Progenitor cell of endocrine pancreas (in vitro differentiated cells): ENCODE measurements at regions not wholly inside any gene's neighbourhood (a gene's known extent, or its start where the extent isn't known, plus 50 kb on each side); places are given as distances from the start of the nearest gene placed in this dataset.

Experiments
- DNase-seq: peaks from one replicate; pipeline ENCODE4 v3.0.0; 2021; ENCODE audit warnings: low spot score; ENCODE audit not compliant: unreplicated experiment
- H3K27ac Mint-ChIP-seq: 2 replicates; pipeline ENCODE4 v1.8.0; 2021; ENCODE audit warnings: mild to moderate bottlenecking, moderate library complexity, mixed read lengths
- H3K27me3 Mint-ChIP-seq: 2 replicates; pipeline ENCODE4 v1.8.0; 2021; ENCODE audit warnings: mixed read lengths
- H3K36me3 Mint-ChIP-seq: 2 replicates; pipeline ENCODE4 v1.8.0; 2022; ENCODE audit warnings: mixed read lengths; ENCODE audit not compliant: insufficient read depth
- H3K4me1 Mint-ChIP-seq: 2 replicates; pipeline ENCODE4 v1.8.0; 2021; ENCODE audit warnings: low read depth, mixed read lengths
- H3K4me3 Mint-ChIP-seq: 2 replicates; pipeline ENCODE4 v1.8.0; 2021; ENCODE audit warnings: low read depth, mild to moderate bottlenecking, moderate library complexity, mixed read lengths
- H3K9me3 Mint-ChIP-seq: 2 replicates; pipeline ENCODE4 v1.8.0; 2021; ENCODE audit warnings: low read depth, mixed read lengths
- CTCF ChIP-seq: fragments of 200-600 bp; sonication (generic); IDR thresholded peaks from one replicate; pipeline ENCODE4 v1.5.0; 2021; ENCODE audit warnings: antibody characterized with exemption, mild to moderate bottlenecking; ENCODE audit not compliant: unreplicated experiment

DNA sequence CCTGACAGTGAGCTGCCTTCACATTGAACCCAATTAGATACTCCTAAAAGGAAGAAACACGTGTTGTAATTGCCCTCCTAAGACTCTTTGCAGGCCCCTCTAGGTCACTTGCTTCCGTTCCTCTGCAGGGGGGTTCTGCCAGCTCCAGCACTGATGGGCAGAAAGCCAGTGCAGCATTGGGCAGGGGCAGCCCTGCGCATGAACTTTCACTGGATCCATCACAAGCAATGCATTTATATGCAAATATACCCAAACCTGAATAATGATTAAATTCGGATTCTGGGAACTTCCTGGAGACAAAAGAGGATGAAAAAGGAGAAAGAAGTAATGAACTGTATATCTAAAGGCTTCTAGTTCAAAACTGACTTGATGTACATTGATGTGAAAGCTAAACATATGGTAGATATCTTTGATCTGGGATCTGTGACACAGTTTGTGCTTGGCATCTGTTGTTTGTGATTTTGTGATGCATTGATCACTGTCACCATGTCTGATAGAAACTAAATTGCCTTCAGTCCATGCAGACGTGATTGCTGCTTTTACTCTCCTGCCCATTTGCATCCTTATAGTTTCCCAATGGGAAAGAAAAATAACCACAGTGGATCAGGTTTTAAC, 313.4 kb downstream of the DEPDC1B start:
- no peak overlapping the region for H3K4me3 Mint-ChIP-seq
- TF ChIP-seq CTCF = no peak
- no peak overlapping the region for H3K27ac Mint-ChIP-seq
- H3K4me1 Mint-ChIP-seq = no peaks in the 10 kb centered on the region
- DNase-seq = no peak
- H3K27me3 Mint-ChIP-seq = peaks cover 10% of the 10 kb centered on the region
- H3K36me3 Mint-ChIP-seq = no peaks in the 10 kb centered on the region
- no peaks in the 10 kb centered on the region for H3K9me3 Mint-ChIP-seq

DNA sequence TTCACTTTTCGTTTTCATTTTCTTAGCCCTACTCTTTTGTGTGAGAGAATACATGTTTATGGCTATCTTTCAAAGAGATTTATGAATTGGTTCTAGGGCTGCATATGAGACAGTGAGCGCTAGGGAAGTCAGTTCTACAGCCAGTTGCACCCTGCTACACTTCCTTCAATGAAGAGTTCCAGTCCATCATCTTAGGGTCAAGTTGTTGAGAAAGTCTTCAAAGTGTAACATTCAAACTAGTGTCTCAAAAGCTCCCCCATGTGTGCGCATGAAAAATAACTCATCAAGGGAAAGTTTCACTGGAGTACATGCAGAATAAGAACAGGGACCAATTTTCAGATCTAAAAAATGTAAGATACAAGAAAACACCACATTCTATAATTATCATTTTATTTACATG, 317.2 kb downstream of the DEPDC1B start:
- Mint-ChIP-seq H3K4me1 (no peaks in the 10 kb centered on the region), H3K36me3 (no peaks in the 10 kb centered on the region), H3K9me3 (no peaks in the 10 kb centered on the region), H3K27me3 (peaks cover 10% of the 10 kb centered on the region), H3K27ac (no peak overlapping the region), H3K4me3 (no peak overlapping the region)
- peak; percentile 46 for TF ChIP-seq CTCF
- DNase-seq = no peak

- no peak overlapping the region for H3K4me3 Mint-ChIP-seq
- no peak for DNase-seq
- H3K27me3 Mint-ChIP-seq = peaks cover 6% of the 10 kb centered on the region
- H3K27ac Mint-ChIP-seq = no peak overlapping the region
- no peak for TF ChIP-seq CTCF
- no peaks in the 10 kb centered on the region for H3K9me3 Mint-ChIP-seq
- no peaks in the 10 kb centered on the region for H3K36me3 Mint-ChIP-seq
- H3K4me1 Mint-ChIP-seq = no peaks in the 10 kb centered on the region
Observed at GRCh38 chr5:60379907-60380306, 320.1 kb downstream of the DEPDC1B start.

GRCh38 chr5:60377826-60378225, 322.1 kb downstream of the DEPDC1B start:
- Mint-ChIP-seq H3K36me3 (no peaks in the 10 kb centered on the region), H3K4me3 (no peak overlapping the region), H3K9me3 (no peaks in the 10 kb centered on the region), H3K4me1 (peaks cover 6% of the 10 kb centered on the region), H3K27me3 (no peaks in the 10 kb centered on the region), H3K27ac (no peak overlapping the region)
- no peak for DNase-seq
- no peak for TF ChIP-seq CTCF

DNA sequence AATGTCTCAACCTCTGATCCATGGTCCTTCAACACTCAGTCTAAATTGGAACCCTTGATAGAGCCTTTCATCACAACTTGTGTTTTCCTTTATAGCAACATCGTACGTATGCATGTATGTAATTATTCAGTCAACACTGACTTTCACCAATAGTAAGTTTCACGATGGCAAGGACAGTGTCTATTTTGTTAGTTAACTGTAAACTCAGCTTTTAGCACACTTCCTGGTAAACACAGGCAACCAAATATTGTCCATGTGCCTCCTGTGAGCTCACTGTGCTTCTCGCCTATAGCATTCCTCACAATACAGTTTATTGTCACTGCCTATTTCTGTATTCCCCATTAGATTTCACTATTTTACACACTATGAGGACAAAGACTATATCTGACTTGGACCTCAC, 323.1 kb downstream of the DEPDC1B start:
- no peak for TF ChIP-seq CTCF
- no peaks in the 10 kb centered on the region for H3K9me3 Mint-ChIP-seq
- DNase-seq = no peak
- H3K4me3 Mint-ChIP-seq = no peak overlapping the region
- H3K36me3 Mint-ChIP-seq = no peaks in the 10 kb centered on the region
- no peaks in the 10 kb centered on the region for H3K27me3 Mint-ChIP-seq
- peaks cover 13% of the 10 kb centered on the region for H3K4me1 Mint-ChIP-seq
- no peak overlapping the region for H3K27ac Mint-ChIP-seq
